Breast epithelium (tissue), 4 donors: ENCODE measurements at regions not wholly inside any gene's neighbourhood (a gene's known extent, or its start where the extent isn't known, plus 50 kb on each side); places are given as distances from the start of the nearest gene placed in this dataset.

Source experiments
- DNase-seq, 2 donors: peaks; one replicate each; pipeline ENCODE4 v3.0.0-alpha.2; 2019; ENCODE audit warnings: low spot score in 2 of 2
- H3K27ac ChIP-seq, 2 donors: fragments of 200-600 bp; sonication (generic) in 1 of 2; one replicate each; pipeline ENCODE4 v1.5.1; 2016 to 2019; ENCODE audit warnings: mild to moderate bottlenecking in 1 of 2
- H3K27me3 ChIP-seq, 2 donors: fragments of 200-600 bp; sonication (generic) in 1 of 2; one replicate each; pipeline versions ENCODE4 v1.5.1 to v1.6.0; 2017 to 2019; ENCODE audit warnings: control low read depth in 1 of 2, mild to moderate bottlenecking in 1 of 2
- H3K36me3 ChIP-seq: fragments of 200-600 bp; one replicate; pipeline ENCODE4 v1.5.1; 2019
- H3K4me1 ChIP-seq, 2 donors: fragments of 200-600 bp; sonication (generic); one replicate each; pipeline ENCODE4 v1.5.1; 2016 to 2019; ENCODE audit warnings: control low read depth in 1 of 2
- H3K4me3 ChIP-seq, 3 donors: fragments of 200-600 bp; sonication (generic); 1 replicate in 2 of 3; 2 replicates in 1 of 3; pipeline ENCODE4 v1.5.1; 2016 to 2019; ENCODE audit warnings: mild to moderate bottlenecking in 3 of 3, moderate library complexity in 2 of 3
- H3K9me3 ChIP-seq, 2 donors: fragments of 200-600 bp; sonication (generic) in 1 of 2; one replicate each; pipeline ENCODE4 v1.5.1; 2016 to 2019; ENCODE audit warnings: control low read depth in 1 of 2
- CTCF ChIP-seq, 3 donors: fragments of 450-650 bp; IDR thresholded peaks; one replicate each; pipeline ENCODE4 v1.5.1; 2016 to 2017; ENCODE audit warnings: antibody characterized with exemption in 3 of 3, mild to moderate bottlenecking in 3 of 3, moderate library complexity in 3 of 3
- POLR2A ChIP-seq: fragments of 450-650 bp; IDR thresholded peaks from one replicate; pipeline ENCODE4 v1.6.1; 2016; ENCODE audit warnings: antibody characterized with exemption, mild to moderate bottlenecking, moderate library complexity
- POLR2AphosphoS5 ChIP-seq, 3 donors: sonication (generic); formaldehyde crosslinking; IDR thresholded peaks; one replicate each; pipeline ENCODE4 v1.6.1; 2017; ENCODE audit warnings: antibody characterized with exemption in 3 of 3
- intact Hi-C: fragments of 100-400 bp; cut with DNase I; formaldehyde crosslinking; loops from one replicate; pipeline ENCODE4 v1.15.1; 2023; ENCODE audit warnings: low total_unique reads

GRCh38 chr14:71290301-71290700, 383.0 kb downstream of the PCNX1 start:
- H3K9me3 ChIP-seq, result peaks cover 0 to 2% of the 10 kb centered on the region in 2 donors
- DNase-seq, result no peak
- no peaks in the 10 kb centered on the region for H3K27me3 ChIP-seq
- no peak overlapping the region for H3K4me3 ChIP-seq
- H3K4me1 ChIP-seq, result no peaks in the 10 kb centered on the region
- intact Hi-C loops, result no loop called here
- no peak overlapping the region for H3K27ac ChIP-seq
- TF ChIP-seq POLR2AphosphoS5 (IDR thresholded peaks at IDR 0.05) (no peak), CTCF (IDR thresholded peaks at IDR 0.05) (no peak), POLR2A (no peak)
- no peaks in the 10 kb centered on the region for H3K36me3 ChIP-seq

- peak overlapping the region in 1 of 2 donors; percentile 3 for H3K27ac ChIP-seq
- TF ChIP-seq POLR2A, result no peak
- no peak for TF ChIP-seq CTCF (IDR thresholded peaks at IDR 0.05)
- no peak for TF ChIP-seq POLR2AphosphoS5 (IDR thresholded peaks at IDR 0.05)
These were observed 383.8 kb downstream of the PCNX1 start for GRCh38 chr14:71290960-71291466.

GRCh38 chr14:71296184-71296583, 388.9 kb downstream of the PCNX1 start:
- DNase-seq, result no peak
- no peak overlapping the region for H3K4me3 ChIP-seq
- no peak overlapping the region for H3K27ac ChIP-seq
- no peaks in the 10 kb centered on the region for H3K9me3 ChIP-seq
- no peaks in the 10 kb centered on the region for H3K36me3 ChIP-seq
- TF ChIP-seq POLR2AphosphoS5 (IDR thresholded peaks at IDR 0.05) (no peak), POLR2A (no peak), CTCF (IDR thresholded peaks at IDR 0.05) (no peak)
- no peaks in the 10 kb centered on the region for H3K27me3 ChIP-seq
- no peaks in the 10 kb centered on the region for H3K4me1 ChIP-seq
- intact Hi-C loops, result no loop called here

More at GRCh38 chr14:71290960-71291466, 383.8 kb downstream of the PCNX1 start:
- intact Hi-C loops, result no loop called here
- no peak overlapping the region for H3K4me3 ChIP-seq
- H3K4me1 ChIP-seq, result no peaks in the 10 kb centered on the region
- H3K27me3 ChIP-seq, result no peaks in the 10 kb centered on the region
- H3K36me3 ChIP-seq, result no peaks in the 10 kb centered on the region
- no peak for DNase-seq
- H3K9me3 ChIP-seq, result no peaks in the 10 kb centered on the region

GRCh38 chr14:71300566-71301330, 393.5 kb downstream of the PCNX1 start:
- Histone ChIP-seq H3K9me3 (peaks cover 0 to 10% of the 10 kb centered on the region in 2 donors), H3K4me3 (no peak overlapping the region), H3K27ac (no peak overlapping the region), H3K27me3 (no peaks in the 10 kb centered on the region), H3K36me3 (no peaks in the 10 kb centered on the region), H3K4me1 (no peaks in the 10 kb centered on the region)
- intact Hi-C loops, result no loop called here
- no peak for DNase-seq
- TF ChIP-seq POLR2AphosphoS5 (IDR thresholded peaks at IDR 0.05) (no peak), CTCF (IDR thresholded peaks at IDR 0.05) (no peak), POLR2A (no peak)

GRCh38 chr14:71301611-71302010, 394.4 kb downstream of the PCNX1 start:
- H3K4me1 ChIP-seq, result no peaks in the 10 kb centered on the region
- DNase-seq, result no peak
- TF ChIP-seq CTCF (IDR thresholded peaks at IDR 0.05), result no peak
- TF ChIP-seq POLR2AphosphoS5 (IDR thresholded peaks at IDR 0.05), result no peak
- intact Hi-C loops, result no loop called here
- H3K27ac ChIP-seq, result no peak overlapping the region
- no peaks in the 10 kb centered on the region for H3K27me3 ChIP-seq
- H3K36me3 ChIP-seq, result no peaks in the 10 kb centered on the region
- H3K9me3 ChIP-seq, result peaks cover 0 to 10% of the 10 kb centered on the region in 2 donors
- H3K4me3 ChIP-seq, result no peak overlapping the region
